GM23338 (cell line): ENCODE measurements at regions not wholly inside any gene's neighbourhood (a gene's known extent, or its start where the extent isn't known, plus 50 kb on each side); places are given as distances from the start of the nearest gene placed in this dataset.
A peak's percentile ranks its signal among the peaks of the same experiment; 100 is the strongest.

Source experiments
- ATAC-seq: fragments of 200-7000 bp; cut with Tn5 transposase; 3 replicates; pipeline ENCODE4 v1.9.1; 2020
- DNase-seq: peaks from one replicate; pipeline ENCODE4 v3.0.0-alpha.2; 2015; ENCODE audit warnings: low spot score
- H2AFZ ChIP-seq: fragments of 200-600 bp; sonication (generic); 2 replicates; pipeline ENCODE4 v1.8.0; 2016; ENCODE audit warnings: antibody characterized with exemption, mild to moderate bottlenecking, moderate library complexity
- H3F3A ChIP-seq: fragments of 200-600 bp; sonication (generic); replicated peaks from 2 replicates; pipeline ENCODE4 v1.8.0; 2017; ENCODE audit warnings: antibody characterized with exemption, mixed run types, low read depth
- H3K27ac ChIP-seq: fragments of 200-600 bp; sonication (generic); 2 replicates; pipeline ENCODE4 v1.6.1; 2016; ENCODE audit warnings: low read depth
- H3K27me3 ChIP-seq: fragments of 200-600 bp; sonication (generic); 2 replicates; pipeline ENCODE4 v1.8.0; 2016; ENCODE audit warnings: mild to moderate bottlenecking, mixed run types, moderate library complexity; ENCODE audit not compliant: insufficient read depth
- H3K36me3 ChIP-seq: fragments of 200-600 bp; sonication (generic); 2 replicates; pipeline ENCODE4 v1.8.0; 2016; ENCODE audit warnings: mild to moderate bottlenecking; ENCODE audit not compliant: insufficient read depth
- H3K4me1 ChIP-seq: fragments of 200-600 bp; sonication (generic); 2 replicates; pipeline ENCODE4 v1.8.0; 2016; ENCODE audit warnings: mild to moderate bottlenecking, moderate library complexity; ENCODE audit not compliant: insufficient read depth
- H3K4me2 ChIP-seq: fragments of 200-600 bp; sonication (generic); 2 replicates; pipeline ENCODE4 v1.7.1; 2017; ENCODE audit warnings: mixed run types
- H3K4me3 ChIP-seq: fragments of 200-600 bp; sonication (generic); 2 replicates; pipeline ENCODE4 v1.6.1; 2016; ENCODE audit warnings: mixed run types
- H3K79me2 ChIP-seq: fragments of 200-600 bp; sonication (generic); replicated peaks from 2 replicates; pipeline ENCODE4 v1.8.0; 2017; ENCODE audit warnings: mild to moderate bottlenecking; ENCODE audit not compliant: insufficient read depth
- H3K9me2 ChIP-seq: fragments of 200-600 bp; sonication (generic); 2 replicates; pipeline ENCODE4 v1.8.0; 2017; ENCODE audit not compliant: insufficient read depth
- H4K20me1 ChIP-seq: fragments of 200-600 bp; sonication (generic); replicated peaks from 2 replicates; pipeline ENCODE4 v1.8.0; 2017; ENCODE audit warnings: mild to moderate bottlenecking; ENCODE audit not compliant: insufficient read depth
- H3K27ac Mint-ChIP-seq: 2 replicates; pipeline ENCODE4 v1.8.0; 2020; ENCODE audit warnings: inconsistent platforms, mild to moderate bottlenecking, moderate library complexity, mixed read lengths
- H3K27me3 Mint-ChIP-seq: 3 replicates; pipeline ENCODE4 v1.8.0; 2022; ENCODE audit warnings: low read depth, mild to moderate bottlenecking, moderate library complexity, mixed read lengths, inconsistent platforms; ENCODE audit not compliant: insufficient read depth, poor library complexity
- H3K36me3 Mint-ChIP-seq: 3 replicates; pipeline ENCODE4 v1.8.0; 2021; ENCODE audit warnings: low read depth, mild to moderate bottlenecking, inconsistent platforms, moderate library complexity, mixed read lengths
- H3K4me1 Mint-ChIP-seq: 3 replicates; pipeline ENCODE4 v1.8.0; 2020; ENCODE audit warnings: mild to moderate bottlenecking, inconsistent platforms, mixed read lengths
- H3K4me3 Mint-ChIP-seq: 3 replicates; pipeline ENCODE4 v1.8.0; 2021; ENCODE audit warnings: moderate library complexity, mild to moderate bottlenecking, inconsistent platforms, mixed read lengths
- H3K9me3 Mint-ChIP-seq: 3 replicates; pipeline ENCODE4 v1.8.0; 2020; ENCODE audit warnings: moderate library complexity, mild to moderate bottlenecking, inconsistent platforms, mixed read lengths
- CREB1 ChIP-seq: fragments of 250-450 bp; sonication (Bioruptor Pico); IDR thresholded peaks from 2 replicates; pipeline ENCODE4 v1.5.0; 2020; ENCODE audit warnings: low read depth, mild to moderate bottlenecking, moderate library complexity
- EZH2 ChIP-seq: fragments of 200-600 bp; sonication (generic); IDR thresholded peaks from one replicate; pipeline ENCODE4 v1.8.0; 2017; ENCODE audit warnings: antibody characterized with exemption, mild to moderate bottlenecking, low read depth; ENCODE audit not compliant: unreplicated experiment
- EZH2phosphoT487 ChIP-seq: fragments of 200-600 bp; sonication (generic); IDR thresholded peaks from one replicate; pipeline ENCODE4 v1.8.1; 2018; ENCODE audit warnings: antibody characterized with exemption; ENCODE audit not compliant: unreplicated experiment
- JUNB ChIP-seq: IDR thresholded peaks from one replicate; pipeline ENCODE4 v1.6.1; 2016; ENCODE audit warnings: antibody characterized with exemption; ENCODE audit not compliant: unreplicated experiment
- NANOG ChIP-seq: IDR thresholded peaks from 2 replicates; pipeline ENCODE4 v1.6.1; 2016; ENCODE audit warnings: antibody characterized with exemption, borderline replicate concordance
- POLR2AphosphoS5 ChIP-seq: IDR thresholded peaks from 2 replicates; pipeline ENCODE4 v1.6.1; 2016; ENCODE audit warnings: antibody characterized with exemption, low read depth
- STAT1 ChIP-seq: IDR thresholded peaks from one replicate; pipeline ENCODE4 v1.6.1; 2016; ENCODE audit warnings: antibody characterized with exemption; ENCODE audit not compliant: unreplicated experiment
- ZNF114 ChIP-seq: fragments of 250-450 bp; sonication (Bioruptor Pico); IDR thresholded peaks from 2 replicates; pipeline ENCODE4 v1.5.0; 2020; ENCODE audit warnings: mild to moderate bottlenecking, moderate library complexity
- ZNF331 ChIP-seq: fragments of 250-450 bp; sonication (Bioruptor Pico); IDR thresholded peaks from 2 replicates; pipeline ENCODE4 v1.5.0; 2020; ENCODE audit warnings: low read depth, mild to moderate bottlenecking, moderate library complexity
- TF ChIP-seq, protein P1 (sequence below): fragments of 250-450 bp; sonication (Bioruptor Pico); IDR thresholded peaks from 2 replicates; pipeline ENCODE4 v1.5.0; 2020; ENCODE audit warnings: mild to moderate bottlenecking, moderate library complexity
- TF ChIP-seq, protein P2 (sequence below): IDR thresholded peaks from 2 replicates; pipeline ENCODE4 v1.6.1; 2016; ENCODE audit warnings: antibody characterized with exemption
- TF ChIP-seq, protein P3 (sequence below): IDR thresholded peaks from one replicate; pipeline ENCODE4 v1.6.1; 2018; ENCODE audit warnings: antibody characterized with exemption; ENCODE audit not compliant: unreplicated experiment
- TF ChIP-seq, protein P4 (sequence below), 2 experiments: fragments of 200-600 bp in 1 of 2; sonication (generic) in 1 of 2; conservative IDR thresholded peaks; 2 replicates each; pipeline versions ENCODE4 v1.5.1 to v1.6.1; 2016 to 2017; ENCODE audit warnings: antibody characterized with exemption in 2 of 2, low read depth in 2 of 2, mild to moderate bottlenecking in 2 of 2, moderate library complexity in 1 of 2

DNA sequence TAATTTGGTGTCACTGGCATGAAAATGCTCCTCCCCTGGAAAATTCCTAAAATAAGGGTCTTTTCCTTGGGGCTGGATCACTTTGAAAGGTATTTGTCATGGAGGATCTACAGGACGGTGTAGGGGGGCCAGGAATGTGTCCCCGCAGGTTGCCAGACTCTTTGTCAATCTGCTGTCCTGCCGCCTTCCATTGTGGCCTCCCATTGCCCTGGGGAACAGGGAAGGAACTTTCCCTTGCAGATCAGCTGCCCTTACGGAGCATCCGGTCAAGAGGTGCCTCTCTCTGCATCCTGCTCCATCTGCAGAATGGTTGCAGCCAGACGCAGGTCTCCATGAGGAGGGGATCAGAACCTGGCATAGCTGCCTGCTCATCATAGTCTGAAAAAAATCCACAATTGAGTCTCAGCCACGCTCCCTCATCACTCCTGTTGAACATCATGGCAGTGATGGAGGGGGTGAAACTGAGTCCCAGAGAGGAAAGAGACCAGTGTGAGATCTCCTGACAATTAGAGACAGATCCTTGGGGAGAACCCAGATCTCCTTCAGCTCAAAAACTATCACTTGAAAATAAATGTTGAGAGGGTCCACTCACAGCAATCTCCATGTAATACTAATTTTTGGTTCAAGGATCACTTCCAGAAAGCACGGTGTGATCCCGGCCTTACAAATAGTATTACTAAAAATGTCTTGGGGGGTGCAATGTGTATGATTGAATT lies 244.8 kb downstream of the MYCN start:
- Mint-ChIP-seq H3K27ac (no peak overlapping the region), H3K4me1 (peaks cover 25% of the 10 kb centered on the region), H3K27me3 (peaks cover 3% of the 10 kb centered on the region), H3K4me3 (no peak overlapping the region), H3K9me3 (no peaks in the 10 kb centered on the region), H3K36me3 (no peaks in the 10 kb centered on the region; the same call in 2 of the 3 replicates)
- Histone ChIP-seq H3K27ac (no peak overlapping the region), H3K79me2 (no peaks in the 10 kb centered on the region), H3K4me1 (peaks cover 5% of the 10 kb centered on the region), H3K27me3 (no peaks in the 10 kb centered on the region), H3K36me3 (no peaks in the 10 kb centered on the region), H3F3A (no peaks in the 10 kb centered on the region), H4K20me1 (no peaks in the 10 kb centered on the region), H3K4me3 (no peak overlapping the region), H3K9me2 (0 out of 2 replicates have a peak, but pooled peaks cover 6% of the 10 kb centered on the region), H3K4me2 (no peak overlapping the region), H2AFZ (peak overlapping the region; percentile 78)
- DNase-seq, result peak; percentile 33
- ATAC-seq, result peak; percentile 79
- TF ChIP-seq CREB1 (CRISPR knock-in tag), result no peak
- TF ChIP-seq, protein P1, sequence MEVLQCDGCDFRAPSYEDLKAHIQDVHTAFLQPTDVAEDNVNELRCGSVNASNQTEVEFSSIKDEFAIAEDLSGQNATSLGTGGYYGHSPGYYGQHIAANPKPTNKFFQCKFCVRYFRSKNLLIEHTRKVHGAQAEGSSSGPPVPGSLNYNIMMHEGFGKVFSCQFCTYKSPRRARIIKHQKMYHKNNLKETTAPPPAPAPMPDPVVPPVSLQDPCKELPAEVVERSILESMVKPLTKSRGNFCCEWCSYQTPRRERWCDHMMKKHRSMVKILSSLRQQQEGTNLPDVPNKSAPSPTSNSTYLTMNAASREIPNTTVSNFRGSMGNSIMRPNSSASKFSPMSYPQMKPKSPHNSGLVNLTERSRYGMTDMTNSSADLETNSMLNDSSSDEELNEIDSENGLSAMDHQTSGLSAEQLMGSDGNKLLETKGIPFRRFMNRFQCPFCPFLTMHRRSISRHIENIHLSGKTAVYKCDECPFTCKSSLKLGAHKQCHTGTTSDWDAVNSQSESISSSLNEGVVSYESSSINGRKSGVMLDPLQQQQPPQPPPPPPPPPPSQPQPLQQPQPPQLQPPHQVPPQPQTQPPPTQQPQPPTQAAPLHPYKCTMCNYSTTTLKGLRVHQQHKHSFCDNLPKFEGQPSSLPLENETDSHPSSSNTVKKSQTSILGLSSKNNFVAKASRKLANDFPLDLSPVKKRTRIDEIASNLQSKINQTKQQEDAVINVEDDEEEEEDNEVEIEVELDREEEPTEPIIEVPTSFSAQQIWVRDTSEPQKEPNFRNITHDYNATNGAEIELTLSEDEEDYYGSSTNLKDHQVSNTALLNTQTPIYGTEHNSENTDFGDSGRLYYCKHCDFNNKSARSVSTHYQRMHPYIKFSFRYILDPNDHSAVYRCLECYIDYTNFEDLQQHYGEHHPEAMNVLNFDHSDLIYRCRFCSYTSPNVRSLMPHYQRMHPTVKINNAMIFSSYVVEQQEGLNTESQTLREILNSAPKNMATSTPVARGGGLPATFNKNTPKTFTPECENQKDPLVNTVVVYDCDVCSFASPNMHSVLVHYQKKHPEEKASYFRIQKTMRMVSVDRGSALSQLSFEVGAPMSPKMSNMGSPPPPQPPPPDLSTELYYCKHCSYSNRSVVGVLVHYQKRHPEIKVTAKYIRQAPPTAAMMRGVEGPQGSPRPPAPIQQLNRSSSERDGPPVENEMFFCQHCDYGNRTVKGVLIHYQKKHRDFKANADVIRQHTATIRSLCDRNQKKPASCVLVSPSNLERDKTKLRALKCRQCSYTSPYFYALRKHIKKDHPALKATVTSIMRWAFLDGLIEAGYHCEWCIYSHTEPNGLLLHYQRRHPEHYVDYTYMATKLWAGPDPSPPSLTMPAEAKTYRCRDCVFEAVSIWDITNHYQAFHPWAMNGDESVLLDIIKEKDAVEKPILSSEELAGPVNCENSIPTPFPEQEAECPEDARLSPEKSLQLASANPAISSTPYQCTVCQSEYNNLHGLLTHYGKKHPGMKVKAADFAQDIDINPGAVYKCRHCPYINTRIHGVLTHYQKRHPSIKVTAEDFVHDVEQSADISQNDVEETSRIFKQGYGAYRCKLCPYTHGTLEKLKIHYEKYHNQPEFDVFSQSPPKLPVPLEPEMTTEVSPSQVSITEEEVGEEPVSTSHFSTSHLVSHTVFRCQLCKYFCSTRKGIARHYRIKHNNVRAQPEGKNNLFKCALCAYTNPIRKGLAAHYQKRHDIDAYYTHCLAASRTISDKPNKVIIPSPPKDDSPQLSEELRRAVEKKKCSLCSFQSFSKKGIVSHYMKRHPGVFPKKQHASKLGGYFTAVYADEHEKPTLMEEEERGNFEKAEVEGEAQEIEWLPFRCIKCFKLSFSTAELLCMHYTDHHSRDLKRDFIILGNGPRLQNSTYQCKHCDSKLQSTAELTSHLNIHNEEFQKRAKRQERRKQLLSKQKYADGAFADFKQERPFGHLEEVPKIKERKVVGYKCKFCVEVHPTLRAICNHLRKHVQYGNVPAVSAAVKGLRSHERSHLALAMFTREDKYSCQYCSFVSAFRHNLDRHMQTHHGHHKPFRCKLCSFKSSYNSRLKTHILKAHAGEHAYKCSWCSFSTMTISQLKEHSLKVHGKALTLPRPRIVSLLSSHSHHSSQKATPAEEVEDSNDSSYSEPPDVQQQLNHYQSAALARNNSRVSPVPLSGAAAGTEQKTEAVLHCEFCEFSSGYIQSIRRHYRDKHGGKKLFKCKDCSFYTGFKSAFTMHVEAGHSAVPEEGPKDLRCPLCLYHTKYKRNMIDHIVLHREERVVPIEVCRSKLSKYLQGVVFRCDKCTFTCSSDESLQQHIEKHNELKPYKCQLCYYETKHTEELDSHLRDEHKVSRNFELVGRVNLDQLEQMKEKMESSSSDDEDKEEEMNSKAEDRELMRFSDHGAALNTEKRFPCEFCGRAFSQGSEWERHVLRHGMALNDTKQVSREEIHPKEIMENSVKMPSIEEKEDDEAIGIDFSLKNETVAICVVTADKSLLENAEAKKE (CRISPR knock-in tag), result no peak
- TF ChIP-seq ZNF114 (CRISPR knock-in tag), result no peak; the same call in 1 of the 2 replicates
- TF ChIP-seq, protein P2, sequence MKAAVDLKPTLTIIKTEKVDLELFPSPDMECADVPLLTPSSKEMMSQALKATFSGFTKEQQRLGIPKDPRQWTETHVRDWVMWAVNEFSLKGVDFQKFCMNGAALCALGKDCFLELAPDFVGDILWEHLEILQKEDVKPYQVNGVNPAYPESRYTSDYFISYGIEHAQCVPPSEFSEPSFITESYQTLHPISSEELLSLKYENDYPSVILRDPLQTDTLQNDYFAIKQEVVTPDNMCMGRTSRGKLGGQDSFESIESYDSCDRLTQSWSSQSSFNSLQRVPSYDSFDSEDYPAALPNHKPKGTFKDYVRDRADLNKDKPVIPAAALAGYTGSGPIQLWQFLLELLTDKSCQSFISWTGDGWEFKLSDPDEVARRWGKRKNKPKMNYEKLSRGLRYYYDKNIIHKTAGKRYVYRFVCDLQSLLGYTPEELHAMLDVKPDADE, result no peak
- no peak for TF ChIP-seq EZH2phosphoT487
- TF ChIP-seq, protein P3, sequence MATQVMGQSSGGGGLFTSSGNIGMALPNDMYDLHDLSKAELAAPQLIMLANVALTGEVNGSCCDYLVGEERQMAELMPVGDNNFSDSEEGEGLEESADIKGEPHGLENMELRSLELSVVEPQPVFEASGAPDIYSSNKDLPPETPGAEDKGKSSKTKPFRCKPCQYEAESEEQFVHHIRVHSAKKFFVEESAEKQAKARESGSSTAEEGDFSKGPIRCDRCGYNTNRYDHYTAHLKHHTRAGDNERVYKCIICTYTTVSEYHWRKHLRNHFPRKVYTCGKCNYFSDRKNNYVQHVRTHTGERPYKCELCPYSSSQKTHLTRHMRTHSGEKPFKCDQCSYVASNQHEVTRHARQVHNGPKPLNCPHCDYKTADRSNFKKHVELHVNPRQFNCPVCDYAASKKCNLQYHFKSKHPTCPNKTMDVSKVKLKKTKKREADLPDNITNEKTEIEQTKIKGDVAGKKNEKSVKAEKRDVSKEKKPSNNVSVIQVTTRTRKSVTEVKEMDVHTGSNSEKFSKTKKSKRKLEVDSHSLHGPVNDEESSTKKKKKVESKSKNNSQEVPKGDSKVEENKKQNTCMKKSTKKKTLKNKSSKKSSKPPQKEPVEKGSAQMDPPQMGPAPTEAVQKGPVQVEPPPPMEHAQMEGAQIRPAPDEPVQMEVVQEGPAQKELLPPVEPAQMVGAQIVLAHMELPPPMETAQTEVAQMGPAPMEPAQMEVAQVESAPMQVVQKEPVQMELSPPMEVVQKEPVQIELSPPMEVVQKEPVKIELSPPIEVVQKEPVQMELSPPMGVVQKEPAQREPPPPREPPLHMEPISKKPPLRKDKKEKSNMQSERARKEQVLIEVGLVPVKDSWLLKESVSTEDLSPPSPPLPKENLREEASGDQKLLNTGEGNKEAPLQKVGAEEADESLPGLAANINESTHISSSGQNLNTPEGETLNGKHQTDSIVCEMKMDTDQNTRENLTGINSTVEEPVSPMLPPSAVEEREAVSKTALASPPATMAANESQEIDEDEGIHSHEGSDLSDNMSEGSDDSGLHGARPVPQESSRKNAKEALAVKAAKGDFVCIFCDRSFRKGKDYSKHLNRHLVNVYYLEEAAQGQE, result no peak
- TF ChIP-seq JUNB, result no peak
- TF ChIP-seq ZNF331, result no peak
- TF ChIP-seq NANOG, result no peak
- no peak for TF ChIP-seq STAT1
- TF ChIP-seq EZH2, result no peak
- no peak for TF ChIP-seq POLR2AphosphoS5
- TF ChIP-seq, protein P4, sequence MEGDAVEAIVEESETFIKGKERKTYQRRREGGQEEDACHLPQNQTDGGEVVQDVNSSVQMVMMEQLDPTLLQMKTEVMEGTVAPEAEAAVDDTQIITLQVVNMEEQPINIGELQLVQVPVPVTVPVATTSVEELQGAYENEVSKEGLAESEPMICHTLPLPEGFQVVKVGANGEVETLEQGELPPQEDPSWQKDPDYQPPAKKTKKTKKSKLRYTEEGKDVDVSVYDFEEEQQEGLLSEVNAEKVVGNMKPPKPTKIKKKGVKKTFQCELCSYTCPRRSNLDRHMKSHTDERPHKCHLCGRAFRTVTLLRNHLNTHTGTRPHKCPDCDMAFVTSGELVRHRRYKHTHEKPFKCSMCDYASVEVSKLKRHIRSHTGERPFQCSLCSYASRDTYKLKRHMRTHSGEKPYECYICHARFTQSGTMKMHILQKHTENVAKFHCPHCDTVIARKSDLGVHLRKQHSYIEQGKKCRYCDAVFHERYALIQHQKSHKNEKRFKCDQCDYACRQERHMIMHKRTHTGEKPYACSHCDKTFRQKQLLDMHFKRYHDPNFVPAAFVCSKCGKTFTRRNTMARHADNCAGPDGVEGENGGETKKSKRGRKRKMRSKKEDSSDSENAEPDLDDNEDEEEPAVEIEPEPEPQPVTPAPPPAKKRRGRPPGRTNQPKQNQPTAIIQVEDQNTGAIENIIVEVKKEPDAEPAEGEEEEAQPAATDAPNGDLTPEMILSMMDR (conservative IDR thresholded peaks at IDR 0.05; ENCODE audit: low read depth in 2 of 2), result no peak
